Stimulated activated CD4-positive, alpha-beta T cell treated with anti-CD3 and anti-CD28 coated beads, Interleukin-15, amount 100 ng/mL, for 24 hours (primary cell): ENCODE measurements at regions not wholly inside any gene's neighbourhood (a gene's known extent, or its start where the extent isn't known, plus 50 kb on each side); places are given as distances from the start of the nearest gene placed in this dataset.

Experiments
- DNase-seq: peaks from one replicate; pipeline ENCODE4 v3.0.0-alpha.2; 2020

DNA sequence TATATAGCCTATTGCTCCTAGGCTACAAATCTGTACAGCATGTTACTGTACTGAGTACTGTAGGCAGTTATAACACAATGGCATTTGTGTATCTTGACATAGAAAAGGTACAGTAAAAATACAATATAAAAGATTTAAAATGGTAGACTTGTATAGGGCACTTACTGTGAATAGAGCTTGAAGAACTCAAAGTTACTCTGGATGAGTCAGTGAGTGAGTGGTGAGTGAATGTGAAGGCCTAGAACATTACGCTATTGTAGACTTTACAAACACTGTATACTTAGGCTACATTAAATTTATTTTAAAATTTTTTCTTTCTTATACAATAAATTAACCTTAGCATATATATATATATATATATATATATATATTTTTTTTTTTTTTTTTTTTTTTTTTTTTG is 140.0 kb upstream of the UBE2E1 start:
- DNase-seq, result no peak

DNA sequence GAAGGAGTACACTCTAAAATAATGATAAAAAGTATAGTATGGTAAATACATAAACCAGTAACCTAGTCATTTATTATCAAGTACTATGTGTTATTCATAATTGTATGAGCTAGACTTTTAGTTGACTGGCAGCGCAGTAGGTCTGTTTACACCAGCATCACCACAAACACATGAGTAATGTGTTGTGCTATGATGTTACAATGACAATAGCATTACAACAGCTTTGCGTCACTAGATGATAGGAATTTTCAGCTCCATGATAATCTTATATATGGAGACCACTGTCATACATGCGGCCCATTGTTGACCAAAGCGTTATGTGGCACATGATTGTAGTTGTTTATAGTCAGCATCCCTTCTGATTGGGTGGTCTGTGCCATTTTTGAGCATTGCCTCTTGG is 138.9 kb upstream of the UBE2E1 start:
- no peak for DNase-seq

DNA sequence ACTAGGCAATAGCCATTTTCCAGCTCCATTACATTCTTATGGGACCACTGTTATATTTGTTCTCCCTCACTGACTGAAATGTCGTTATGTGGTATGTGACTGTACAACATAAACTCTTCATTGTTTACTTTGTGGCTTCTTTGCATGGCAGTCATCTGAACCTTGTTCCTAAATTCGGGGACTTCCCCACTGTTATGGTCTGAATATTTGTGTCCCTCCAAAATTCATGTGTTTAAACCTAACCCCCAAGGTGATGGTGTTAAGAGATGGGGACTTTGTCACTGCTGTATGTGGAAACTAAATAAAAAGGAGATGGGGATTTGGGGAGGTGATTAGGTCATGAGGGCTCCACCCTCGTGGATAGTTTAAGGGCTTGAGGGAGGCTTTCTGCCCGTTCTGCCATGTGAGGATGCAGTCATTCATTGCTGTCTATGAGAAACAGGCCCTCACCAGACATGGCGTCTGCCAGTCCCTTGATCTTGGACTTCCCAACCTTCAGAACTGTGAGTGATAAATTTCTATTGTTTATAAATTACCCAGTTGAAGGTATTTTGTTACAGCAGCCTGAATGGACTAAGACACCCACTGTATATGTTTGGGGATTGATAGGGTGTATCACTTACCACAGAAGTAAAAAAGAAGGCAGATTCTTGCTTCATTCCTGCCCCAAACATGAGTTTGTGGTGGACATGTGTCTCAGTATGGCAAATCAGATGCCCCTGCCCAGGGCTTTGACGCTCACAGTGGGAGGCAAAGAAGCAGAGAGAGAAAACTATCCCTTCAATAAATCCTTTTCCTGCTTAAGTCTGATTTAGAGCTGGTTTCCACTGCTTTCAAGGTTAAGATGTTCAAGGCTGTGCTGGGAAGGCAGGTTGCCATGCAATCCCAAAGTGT is 138.0 kb upstream of the UBE2E1 start:
- no peak for DNase-seq

DNA sequence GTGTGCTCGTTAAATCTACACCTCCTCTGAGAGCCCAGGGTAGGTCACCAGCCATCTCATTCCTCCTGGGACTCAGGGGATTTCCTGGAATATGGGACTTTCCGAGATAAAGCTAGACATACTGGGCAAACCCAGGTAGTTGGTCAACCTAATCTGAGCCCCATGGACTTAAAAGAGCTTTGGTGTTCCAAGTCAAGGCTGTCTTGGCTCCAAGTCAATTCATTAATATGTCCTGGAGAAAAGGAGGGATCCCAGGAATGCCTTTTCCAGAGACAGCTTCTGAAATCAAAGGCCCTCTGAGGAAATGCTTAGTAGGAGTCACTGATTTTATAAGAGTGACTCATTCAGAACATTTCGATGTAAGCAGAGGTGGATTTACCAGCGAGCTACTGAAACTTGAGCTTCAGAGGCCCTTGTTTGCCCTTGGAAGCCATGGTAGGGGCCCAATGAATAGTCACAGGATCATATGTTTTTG is 137.3 kb upstream of the UBE2E1 start:
- no peak for DNase-seq

DNA sequence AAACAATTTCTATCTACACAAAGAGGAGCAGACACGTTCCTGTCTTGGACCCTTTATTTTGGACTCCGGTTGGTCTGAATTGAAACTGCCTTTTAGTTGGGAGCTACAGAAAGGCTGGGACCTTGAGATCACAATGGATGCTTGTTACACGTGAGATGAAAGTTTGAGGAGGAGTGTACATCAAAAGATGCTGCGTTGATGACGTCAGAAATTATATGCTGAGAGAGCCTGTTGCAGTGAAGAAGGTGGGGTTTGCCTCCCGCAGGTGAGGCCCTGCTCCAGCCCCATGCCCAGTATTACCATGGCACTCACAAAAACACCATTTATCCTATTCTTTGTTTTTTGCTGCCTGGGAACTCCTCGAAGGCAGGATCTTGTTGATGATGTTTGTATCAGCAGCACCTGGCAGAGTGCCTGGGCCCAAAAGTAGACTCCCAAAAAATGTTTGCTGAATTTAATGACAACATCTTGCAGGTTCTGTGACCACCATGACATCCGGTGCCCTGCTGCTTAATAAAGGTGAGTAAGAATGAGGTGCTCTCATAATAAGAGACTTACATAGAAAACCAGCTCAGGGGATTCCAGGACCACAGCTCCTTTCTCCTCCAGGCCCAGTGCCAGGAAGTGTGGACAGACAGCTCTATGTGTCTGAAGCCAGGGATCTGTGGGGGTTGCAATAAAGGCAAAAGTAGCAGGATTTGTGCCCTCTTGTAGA is 136.1 kb upstream of the UBE2E1 start:
- DNase-seq, result no peak

DNA sequence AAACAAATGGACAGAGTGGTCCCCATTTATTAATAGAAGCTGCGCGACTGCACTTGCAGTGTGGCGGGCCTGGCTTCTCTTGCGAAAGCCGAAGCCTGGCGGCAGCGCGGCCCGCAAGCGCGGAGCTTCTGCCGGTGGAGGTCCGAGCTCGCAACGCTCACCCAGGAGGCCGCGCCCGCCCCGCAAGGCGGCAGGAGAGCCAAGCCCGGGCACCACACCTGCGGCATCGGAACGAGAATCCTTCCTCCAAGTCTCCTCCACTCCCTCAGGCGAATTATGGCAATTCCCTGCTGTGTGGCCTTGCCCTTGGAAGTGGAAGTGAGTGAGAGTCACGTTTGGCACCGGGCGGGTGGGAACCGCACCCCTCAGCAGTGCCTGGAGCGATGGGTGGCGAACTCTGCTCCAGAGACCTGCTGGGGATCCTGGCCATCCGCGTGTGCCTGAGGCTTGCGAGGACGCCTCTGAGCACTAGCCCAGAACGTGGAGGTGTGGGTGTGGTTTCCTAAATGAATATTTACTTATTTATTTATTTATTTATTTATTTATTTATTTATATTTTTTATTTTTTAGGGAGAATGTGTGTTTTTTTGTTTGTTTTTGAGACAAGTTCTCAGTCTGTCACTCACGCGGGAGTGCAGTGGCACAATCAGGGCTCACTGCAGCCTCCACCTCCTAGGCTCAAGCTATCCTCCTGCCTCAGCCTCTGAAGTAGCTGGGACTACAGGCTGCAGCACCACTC is 133.7 kb upstream of the UBE2E1 start:
- DNase-seq, result peak; percentile 9

DNA sequence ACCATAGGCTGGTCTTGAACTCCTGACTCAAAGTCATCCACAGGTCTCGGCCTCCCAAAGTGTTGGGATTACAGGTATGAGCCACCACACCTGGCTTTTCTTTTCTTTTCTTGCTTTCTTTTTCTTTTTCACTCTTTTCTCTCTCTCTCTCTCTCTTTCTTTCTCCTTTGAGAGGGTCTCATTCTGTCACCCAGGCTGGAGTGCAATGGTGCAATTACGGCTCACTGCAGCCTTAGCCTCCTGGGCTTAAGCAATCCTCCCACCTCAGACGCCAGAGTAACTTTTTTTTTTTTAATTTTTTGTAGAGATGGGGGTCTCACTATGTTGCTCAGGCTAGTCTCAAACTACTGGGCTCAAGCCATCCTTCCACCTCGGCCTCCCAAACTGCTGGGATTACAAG is 133.1 kb upstream of the UBE2E1 start:
- DNase-seq, result no peak

DNA sequence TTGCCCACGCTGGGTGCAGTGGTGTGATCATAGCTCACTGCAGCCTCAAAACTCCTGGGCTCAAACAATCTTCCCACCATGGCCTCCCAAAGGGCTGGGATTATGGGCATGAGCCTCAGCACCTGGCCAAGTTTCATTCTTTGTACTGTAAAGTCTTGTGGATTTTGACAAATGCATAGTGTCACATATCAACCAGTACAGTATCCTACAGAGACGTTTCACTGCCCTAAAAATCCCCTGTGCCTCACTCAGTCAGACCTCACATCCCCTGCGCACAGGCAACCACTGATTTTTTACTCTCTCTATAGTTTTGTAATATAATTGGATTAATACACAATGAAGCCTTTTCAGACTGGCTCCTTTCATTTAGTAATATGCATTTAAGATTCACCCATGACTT is 130.7 kb upstream of the UBE2E1 start:
- DNase-seq, result no peak

DNA sequence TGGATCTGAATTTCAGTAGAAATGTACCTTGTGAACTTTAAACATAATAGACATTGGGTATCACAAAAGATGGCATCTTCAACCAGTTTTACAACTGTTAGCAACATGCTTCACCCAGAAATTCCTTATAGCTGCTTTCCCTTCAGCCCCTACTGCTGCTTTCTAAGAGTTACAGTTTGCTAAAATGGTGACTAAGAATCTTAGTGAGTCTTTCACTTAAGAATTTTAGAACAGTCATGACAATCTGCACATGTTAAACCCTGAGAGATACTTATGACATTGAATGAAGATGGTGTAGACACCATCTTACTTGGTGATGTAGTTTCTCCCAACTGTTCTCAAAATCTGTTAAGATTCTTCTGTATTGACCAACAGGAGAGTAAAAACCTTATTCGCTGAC is 129.7 kb upstream of the UBE2E1 start:
- no peak for DNase-seq

DNA sequence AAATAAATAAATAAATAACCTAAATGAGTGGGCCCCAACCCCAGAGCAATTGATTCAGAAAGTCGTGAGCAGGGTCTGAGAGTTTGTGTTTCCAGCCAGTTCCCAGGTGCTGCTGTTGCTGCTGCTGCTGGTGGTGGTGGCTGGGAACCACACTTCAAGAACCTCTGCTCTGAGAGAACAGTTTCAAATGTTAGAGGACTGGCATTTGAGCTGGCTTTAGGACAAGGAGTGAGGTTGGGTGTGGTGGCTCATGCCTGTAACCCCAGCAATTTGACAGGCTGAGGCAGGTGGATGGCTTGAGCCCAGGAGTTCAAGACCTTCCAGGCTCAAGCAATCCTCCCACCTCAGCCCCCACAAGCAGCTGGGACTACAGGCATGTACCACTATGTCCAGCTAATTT is 123.1 kb upstream of the UBE2E1 start:
- no peak for DNase-seq

DNA sequence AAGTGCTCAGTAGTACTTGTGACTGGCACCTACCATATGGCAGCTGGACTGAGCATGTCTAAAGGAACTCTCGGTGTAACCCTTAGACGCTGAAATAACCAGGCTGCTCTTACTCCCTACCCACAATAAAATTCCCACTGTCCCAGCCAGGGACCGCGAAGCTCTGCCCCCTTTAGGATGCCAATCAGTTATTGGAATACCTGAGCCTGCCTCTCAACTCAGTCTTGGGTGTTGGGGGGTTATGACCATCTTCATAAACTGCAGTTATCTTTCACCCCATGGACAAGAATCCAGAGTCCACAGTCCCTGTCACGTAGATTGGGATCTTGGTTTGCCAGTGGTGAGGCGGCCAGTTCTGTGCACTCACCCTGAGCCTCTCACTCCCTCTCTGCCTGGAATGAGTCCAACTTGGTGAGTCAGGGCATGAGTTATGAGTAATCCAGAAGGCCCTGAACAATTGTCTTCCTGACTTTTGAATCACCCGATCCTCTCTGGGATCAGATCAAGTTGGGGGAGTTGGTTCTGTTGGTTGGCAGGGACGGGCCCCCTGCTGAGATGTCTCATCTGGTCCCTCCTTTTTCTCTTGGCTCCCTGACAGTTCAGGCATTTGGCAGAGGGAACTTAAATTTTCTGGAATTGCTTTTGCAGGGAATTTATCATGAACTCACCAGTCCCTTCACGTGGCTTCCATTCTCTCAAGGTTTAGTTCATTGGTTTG is 120.1 kb upstream of the UBE2E1 start:
- DNase-seq, result peak; percentile 21

DNA sequence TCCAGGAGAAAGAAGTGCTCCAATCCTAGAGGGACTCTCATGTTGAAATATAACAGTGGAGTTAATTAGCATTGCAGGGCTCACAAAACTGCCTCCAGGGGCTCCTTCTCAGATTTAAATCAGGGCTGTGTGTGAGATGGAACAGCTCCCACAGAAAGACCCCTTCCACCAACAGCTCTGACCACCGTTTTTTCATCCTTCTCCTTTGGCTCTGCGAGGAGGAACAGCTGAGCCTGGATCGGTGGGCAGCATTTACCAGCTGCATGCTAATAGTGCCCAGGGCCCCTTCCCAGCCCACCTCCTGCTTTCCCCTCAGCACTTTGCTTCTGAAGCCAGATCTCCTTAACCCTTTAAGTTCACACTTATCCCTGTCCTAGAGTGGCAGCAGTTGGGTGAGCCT is 119.2 kb upstream of the UBE2E1 start:
- DNase-seq, result no peak

DNA sequence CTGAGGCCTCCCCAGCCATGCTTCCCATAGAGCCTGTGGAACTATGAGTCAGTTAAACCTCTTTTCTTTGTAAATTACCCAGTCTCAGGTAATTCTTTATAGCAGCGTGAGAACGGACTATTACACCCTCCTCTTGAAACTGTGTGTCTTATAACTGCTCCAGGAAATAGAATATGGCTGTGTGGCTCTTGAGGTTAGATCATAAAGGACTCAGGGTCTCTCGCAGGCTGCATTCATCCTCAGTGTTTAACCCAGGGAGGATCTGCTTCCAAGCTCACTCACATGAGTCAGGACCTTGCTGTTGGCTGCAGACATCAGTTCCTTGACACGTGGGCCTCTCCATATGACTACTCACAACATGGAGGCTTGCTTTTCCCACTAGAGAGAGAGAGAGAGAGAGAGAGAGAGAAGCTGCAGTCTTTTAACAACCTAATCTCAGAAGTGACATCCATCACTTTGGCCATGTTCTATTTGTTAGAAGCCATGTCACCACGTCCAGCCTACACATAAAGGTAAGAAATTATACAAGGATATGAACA is 114.3 kb upstream of the UBE2E1 start:
- DNase-seq, result no peak

DNA sequence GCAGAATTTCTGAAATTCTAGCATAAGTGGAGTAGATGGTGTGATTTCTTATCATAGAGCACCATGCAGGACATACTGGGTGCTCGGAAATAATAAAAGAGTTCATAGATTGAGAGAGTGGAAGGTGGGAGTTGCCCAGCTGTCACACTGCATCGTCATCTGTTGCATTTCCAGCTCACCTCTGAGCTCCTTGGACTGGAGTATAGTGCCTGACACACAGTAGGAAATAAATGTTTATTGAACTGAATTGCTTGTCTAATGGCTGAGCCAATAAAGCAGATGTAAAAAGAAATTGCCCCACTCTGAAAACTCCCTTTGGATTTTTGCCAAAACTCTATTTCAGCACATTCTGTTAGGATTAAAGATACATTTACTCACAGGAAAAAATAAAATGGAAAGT is 108.9 kb upstream of the UBE2E1 start:
- DNase-seq, result no peak

DNA sequence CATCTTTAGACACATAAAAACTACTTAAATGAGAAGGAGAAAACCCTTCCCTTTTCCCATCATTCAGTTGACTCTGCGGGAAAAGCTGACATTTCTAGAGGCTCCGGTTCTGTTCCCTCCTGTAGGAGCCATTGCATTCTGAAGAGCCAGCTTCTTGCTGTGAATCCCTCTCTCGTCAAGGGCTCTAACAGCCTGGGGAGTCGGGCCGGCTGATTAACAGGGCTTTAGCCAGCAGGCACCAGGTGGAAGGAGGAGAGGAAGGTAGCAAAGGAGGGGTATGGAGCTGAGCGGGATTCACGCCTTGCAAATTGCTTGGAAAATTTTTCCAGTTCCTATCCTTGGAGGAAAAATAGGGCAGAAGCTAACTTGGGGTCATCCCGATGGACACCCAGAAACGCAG is 108.3 kb upstream of the UBE2E1 start:
- DNase-seq, result no peak

DNA sequence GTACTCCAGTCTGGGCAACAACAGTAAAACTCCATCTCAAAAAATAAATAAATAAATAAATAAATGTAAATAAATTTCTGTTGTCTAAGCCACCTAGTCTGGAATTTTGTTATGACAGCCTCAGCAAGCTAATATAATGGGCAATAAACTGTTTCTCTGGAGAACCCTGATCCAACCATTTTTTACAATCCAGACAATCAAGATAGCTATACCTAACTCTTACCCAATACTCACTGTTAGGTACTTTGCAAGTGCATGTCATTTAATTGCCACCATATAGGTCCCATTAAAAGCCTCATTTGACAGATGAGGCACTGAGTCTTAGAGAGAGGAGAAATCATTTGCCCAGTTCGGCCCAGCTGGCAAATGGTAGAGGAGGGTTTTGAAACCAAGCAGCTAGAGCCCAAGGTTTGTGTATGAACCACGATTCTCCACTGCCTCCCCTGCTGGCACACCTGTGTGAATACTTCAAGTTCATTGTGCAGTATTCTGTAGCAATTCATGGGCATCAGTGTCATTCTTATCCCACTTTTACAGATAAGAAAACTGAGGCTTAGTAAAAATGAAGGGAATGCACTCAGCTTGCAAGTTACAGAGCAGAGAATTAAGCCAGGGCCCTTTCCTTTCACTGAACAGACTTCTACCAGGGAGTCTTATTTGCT is 107.0 kb upstream of the UBE2E1 start:
- no peak for DNase-seq

DNA sequence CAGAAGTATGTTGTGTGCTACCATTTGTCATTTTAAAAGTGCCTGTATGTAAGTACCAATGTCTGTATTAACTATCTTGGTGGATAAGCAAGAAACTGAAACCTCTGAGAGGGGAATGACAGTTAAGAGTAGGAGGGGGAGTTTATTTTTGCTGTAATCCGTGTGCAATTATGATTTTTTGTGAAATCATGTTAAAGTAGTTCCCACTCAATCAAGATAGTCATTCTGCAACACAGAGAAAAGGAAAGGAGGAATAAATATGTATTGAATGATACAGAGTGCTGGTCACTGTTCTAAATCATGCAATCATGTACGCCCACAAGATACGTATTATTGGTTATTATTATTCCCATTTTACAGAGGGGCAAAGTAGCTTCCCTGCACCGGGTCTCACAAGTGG is 105.1 kb upstream of the UBE2E1 start:
- DNase-seq, result no peak

DNA sequence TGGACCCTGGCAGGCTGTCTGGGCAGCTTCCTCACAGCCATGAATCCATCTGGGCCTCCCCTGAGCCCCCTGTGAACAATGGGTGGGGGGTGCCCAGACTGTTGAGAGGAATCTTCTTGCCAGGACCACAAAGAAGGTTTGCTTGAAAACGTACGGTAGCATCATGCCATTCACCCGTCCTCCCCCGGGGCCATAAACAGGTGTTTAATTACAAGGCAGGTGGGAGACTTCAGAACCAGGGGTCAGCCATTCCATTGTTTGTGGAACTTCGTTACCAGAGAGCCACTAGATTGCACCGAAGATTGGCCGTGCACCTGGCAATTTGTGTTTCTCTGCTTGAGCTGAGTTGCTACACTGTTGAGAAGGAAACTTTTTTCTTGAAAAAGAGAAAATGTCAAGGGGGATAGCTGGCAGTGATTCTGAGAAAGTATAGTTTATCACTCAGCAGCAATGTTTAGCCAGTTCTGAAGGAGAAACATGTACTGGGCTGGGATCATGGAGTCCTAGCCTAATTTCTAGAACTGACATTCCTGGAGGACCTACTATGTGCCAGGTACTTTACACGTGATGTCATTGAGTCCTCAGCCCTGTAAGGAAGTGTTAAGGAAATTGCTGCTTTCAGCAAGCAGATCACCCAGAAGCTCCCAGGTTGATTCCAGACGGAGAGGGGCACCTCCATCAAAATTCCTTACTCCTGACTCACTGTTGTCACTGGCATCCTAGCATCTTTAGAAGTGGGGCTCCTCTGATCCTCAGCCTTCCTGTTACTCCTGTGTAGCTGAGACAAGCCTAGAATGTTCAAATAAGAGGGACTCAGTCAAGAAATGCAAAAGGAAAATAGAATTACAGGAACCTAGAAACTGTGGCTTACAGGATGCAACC is 103.8 kb upstream of the UBE2E1 start:
- DNase-seq, result no peak

DNA sequence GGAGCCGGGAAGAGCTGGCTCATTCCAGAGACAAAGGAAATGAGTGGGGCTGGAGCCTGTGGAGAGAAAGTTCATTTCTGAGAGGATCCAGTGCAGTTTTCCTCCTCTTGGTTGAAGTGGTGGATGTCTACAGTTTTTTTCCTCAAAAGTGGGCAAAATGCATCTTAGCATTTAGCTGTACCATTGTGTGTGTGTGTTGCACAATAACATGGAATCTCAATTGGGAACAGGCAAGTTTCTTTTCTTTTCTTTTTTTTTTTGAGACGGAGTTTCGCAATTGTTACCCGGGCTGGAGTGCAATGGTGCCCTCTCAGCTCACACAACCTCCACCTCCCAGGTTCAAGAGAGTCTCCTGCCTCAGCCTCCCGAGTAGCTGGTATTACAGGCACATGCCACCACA is 101.5 kb upstream of the UBE2E1 start:
- DNase-seq, result no peak

DNA sequence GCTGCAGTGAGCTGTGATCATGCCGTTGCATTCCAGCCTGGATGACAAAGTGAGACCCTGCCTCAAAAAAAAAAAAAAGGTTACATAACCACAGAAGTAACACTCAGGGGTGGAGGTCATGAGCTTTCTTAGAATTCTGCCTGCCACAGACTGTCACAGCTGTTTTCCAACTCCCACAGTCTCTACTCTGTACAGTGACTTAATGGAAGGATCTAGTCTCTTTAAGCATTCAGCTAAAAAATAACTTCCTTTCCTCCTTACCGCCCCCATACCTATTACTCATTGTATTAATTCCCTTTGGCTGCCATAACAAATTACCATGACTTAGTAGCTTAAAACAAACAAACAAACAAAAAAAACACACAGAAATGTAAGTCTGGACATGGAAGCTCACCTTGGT is 99.6 kb upstream of the UBE2E1 start:
- no peak for DNase-seq

DNA sequence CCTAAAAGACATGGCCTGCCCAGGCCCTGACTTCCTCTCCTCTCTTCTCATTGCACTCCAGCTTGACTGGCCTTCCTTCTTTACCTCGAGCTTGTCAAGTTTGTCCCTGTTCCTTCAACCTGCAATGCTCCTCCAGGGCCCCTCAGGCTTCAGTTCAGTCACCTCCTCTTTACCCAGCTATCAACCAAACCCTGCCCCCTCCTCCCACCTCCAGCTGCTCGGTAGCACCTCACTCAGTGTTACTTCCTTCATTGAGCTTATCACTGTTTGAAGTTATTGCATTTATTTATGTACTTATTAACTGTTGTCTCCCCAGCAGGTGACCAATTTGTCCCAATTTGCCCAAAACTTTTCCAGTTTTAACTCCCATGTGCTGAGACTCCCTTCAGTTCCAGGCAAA is 95.8 kb upstream of the UBE2E1 start:
- no peak for DNase-seq
